ENCODE measurements at regions not wholly inside any gene's neighbourhood (a gene's known extent, or its start where the extent isn't known, plus 50 kb on each side); places are given as distances from the start of the nearest gene placed in this dataset.
A peak's percentile ranks its signal among the peaks of the same experiment; 100 is the strongest.

DNA sequence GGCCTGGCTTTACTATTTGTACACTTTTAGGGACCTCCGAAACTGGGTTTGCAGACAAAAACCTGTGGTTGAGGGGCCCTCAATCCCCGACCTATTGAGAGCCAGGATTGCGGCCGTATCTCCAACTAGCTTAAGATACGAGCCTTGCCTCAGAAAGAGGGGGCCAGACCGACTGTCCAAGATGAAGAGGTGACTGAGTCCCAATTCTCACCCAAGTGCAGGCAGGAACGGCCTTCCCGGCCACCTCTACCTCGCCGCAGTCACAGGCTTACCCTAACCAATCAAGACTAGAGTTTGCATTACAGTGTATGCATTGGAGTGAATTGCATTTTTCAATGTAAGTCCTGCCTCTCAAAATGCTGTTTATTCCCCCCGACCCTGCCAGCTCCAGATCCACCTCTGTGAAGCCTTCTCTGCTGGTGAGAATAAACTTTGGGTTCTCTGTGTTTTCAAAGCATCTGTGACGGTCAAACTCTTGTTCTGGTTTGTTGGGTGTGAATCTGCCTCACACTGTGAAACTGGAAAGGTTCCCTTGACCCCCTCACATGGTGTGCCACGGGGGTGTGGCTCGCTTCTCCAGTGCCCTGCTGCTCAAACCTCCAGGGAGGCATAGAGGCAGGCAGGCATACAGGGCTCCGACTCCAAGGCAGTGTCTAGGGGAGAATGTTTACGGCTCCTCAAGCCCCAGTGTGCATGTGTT, 62.2 kb upstream of the WLS start:
- H3K27ac ChIP-seq (ENCODE audit: low read depth, low read length): no peak overlapping the region
- H3K27me3 ChIP-seq (ENCODE audit: insufficient read depth, low read length, poor library complexity, severe bottlenecking): no peaks in the 10 kb centered on the region
- no peak overlapping the region for H3K4me3 Mint-ChIP-seq
- H3K4me1 ChIP-seq (ENCODE audit: insufficient read depth, low read length): no peaks in the 10 kb centered on the region
- DNase-seq: no peak
- H3K27ac Mint-ChIP-seq: no peak overlapping the region
- POLR2A ChIA-PET: no interaction called here
- CTCF ChIA-PET: no interaction called here
- no peak overlapping the region for H3K4me3 ChIP-seq (ENCODE audit: low read length)
- no peaks in the 10 kb centered on the region for H3K4me1 Mint-ChIP-seq
- no peaks in the 10 kb centered on the region for H3K36me3 Mint-ChIP-seq
- no peaks in the 10 kb centered on the region for H3K36me3 ChIP-seq (ENCODE audit: insufficient read depth, low read length)
- no peaks in the 10 kb centered on the region for H3K9me3 ChIP-seq (ENCODE audit: low read length)
- H3K27me3 Mint-ChIP-seq: peaks cover 0 to 8% of the 10 kb centered on the region in 2 donors
- peaks cover 0 to 13% (median 4%) of the 10 kb centered on the region in 5 donors for H3K9me3 Mint-ChIP-seq

DNA sequence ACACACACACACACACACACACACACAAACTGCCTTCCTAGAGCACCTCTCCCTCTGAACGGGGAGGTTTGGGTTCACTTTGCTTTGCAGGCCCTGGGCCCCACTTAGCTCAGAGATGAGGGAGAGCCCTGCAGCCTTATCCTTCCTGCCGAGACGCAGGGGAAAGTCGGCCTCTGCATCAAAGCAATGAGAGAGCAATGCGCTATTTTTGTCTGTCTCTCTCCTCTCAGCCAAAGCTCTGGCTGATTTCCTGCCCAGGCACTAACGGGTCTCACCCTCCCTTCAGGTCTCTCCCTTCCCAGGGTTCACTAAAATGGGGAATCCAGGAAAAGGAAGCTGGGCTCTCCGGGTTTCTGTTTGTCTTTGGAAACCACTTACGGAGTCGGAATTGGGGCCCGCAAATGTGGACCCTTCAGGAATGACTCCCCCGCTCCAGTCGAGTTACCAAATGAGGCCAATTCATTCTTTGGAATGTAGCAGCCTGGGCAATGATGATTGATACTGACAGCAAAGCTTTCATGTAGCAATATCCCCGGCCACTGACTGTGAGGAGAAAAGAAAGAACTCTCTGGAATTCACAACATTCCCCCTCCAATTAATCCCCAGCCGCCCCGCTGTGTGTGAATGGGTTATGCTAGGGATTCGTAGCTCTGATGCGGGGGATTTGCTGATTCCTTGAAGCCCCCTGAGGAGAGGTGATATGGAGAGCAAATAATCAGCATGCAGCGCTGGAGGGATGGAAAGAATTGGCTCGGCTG, 61.5 kb upstream of the WLS start:
- H3K4me3 Mint-ChIP-seq: no peak overlapping the region
- no peak overlapping the region for H3K27ac ChIP-seq (ENCODE audit: low read depth, low read length)
- H3K36me3 Mint-ChIP-seq: no peaks in the 10 kb centered on the region
- no peak overlapping the region for H3K4me3 ChIP-seq (ENCODE audit: low read length)
- peaks cover 0 to 8% of the 10 kb centered on the region in 2 donors for H3K27me3 Mint-ChIP-seq
- POLR2A ChIA-PET: no interaction called here
- H3K27me3 ChIP-seq (ENCODE audit: insufficient read depth, low read length, poor library complexity, severe bottlenecking): no peaks in the 10 kb centered on the region
- no peaks in the 10 kb centered on the region for H3K4me1 Mint-ChIP-seq
- no peaks in the 10 kb centered on the region for H3K36me3 ChIP-seq (ENCODE audit: insufficient read depth, low read length)
- H3K9me3 ChIP-seq (ENCODE audit: low read length): no peaks in the 10 kb centered on the region
- H3K27ac Mint-ChIP-seq: no peak overlapping the region
- H3K4me1 ChIP-seq (ENCODE audit: insufficient read depth, low read length): no peaks in the 10 kb centered on the region
- CTCF ChIA-PET: no interaction called here
- DNase-seq: no peak
- peaks cover 0 to 10% (median 2%) of the 10 kb centered on the region in 5 donors for H3K9me3 Mint-ChIP-seq

DNA sequence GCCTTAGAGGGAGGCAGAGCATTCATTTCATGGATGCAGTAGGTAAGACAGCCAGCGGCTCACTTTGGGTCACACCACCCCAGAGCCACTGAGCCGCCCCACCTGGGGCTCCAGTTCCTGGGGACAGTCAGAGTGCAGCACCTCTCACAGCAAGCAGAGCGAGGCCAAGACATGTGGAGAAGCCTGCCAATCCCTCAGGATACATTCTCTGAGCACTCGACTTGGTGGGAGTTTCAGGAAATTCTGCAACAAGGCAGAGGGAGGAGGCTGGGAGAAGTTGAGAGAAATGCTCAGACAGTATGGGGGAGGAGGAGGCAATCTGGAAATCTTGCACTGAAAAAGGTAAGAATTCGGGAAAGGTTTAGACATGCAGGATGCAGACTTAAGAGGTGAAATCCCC, 60.8 kb upstream of the WLS start:
- DNase-seq: no peak
- no peaks in the 10 kb centered on the region for H3K27me3 ChIP-seq (ENCODE audit: insufficient read depth, low read length, poor library complexity, severe bottlenecking)
- no peaks in the 10 kb centered on the region for H3K9me3 ChIP-seq (ENCODE audit: low read length)
- Mint-ChIP-seq H3K27me3 (peaks cover 0 to 8% of the 10 kb centered on the region in 2 donors), H3K9me3 (peaks cover 0 to 6% (median 0%) of the 10 kb centered on the region in 5 donors), H3K4me3 (no peak overlapping the region), H3K4me1 (no peaks in the 10 kb centered on the region), H3K27ac (peak overlapping the region in 1 of 8 donors; percentile 4), H3K36me3 (no peaks in the 10 kb centered on the region)
- no peaks in the 10 kb centered on the region for H3K4me1 ChIP-seq (ENCODE audit: insufficient read depth, low read length)
- POLR2A ChIA-PET: no interaction called here
- H3K36me3 ChIP-seq (ENCODE audit: insufficient read depth, low read length): no peaks in the 10 kb centered on the region
- CTCF ChIA-PET: no interaction called here
- H3K27ac ChIP-seq (ENCODE audit: low read depth, low read length): no peak overlapping the region
- H3K4me3 ChIP-seq (ENCODE audit: low read length): no peak overlapping the region

DNA sequence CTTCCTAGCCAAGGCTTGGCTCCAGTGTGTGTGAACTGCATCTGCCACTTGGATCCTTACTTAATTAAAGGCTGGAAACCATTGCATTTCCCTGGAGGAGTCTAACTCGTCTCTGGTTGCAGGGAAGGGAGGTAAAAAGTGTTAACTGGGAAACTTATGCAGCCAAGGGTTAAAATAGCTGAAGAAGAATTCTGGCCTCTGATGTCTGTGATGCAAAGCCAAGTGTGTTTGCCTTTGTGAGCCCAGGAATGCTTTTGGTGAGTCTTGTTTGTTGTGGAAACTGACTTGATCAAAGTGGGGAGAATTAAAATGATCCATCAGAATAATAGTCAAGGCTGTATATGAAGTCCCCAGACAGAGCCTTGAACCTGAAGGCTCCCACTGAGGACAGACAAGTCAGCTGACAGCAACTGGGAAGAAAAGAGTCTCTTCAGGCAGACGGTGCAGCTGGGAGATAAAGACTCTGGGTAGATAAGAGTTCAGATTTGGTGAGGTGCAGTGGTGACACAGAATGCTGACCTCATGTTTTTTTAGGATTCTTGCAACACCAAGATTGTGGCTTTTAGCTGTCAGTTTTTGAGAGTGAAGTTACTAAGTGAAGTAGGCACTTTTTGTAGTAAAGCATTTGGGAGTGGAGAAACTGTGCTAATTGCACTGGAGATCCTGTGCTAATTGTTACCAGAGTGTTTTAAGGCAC, 59.5 kb upstream of the WLS start:
- ChIA-PET POLR2A (no interaction called here), CTCF (no interaction called here)
- Histone ChIP-seq H3K9me3 (ENCODE audit: low read length) (no peaks in the 10 kb centered on the region), H3K27me3 (ENCODE audit: insufficient read depth, low read length, poor library complexity, severe bottlenecking) (no peaks in the 10 kb centered on the region), H3K4me3 (ENCODE audit: low read length) (no peak overlapping the region), H3K4me1 (ENCODE audit: insufficient read depth, low read length) (no peaks in the 10 kb centered on the region), H3K27ac (ENCODE audit: low read depth, low read length) (no peak overlapping the region), H3K36me3 (ENCODE audit: insufficient read depth, low read length) (no peaks in the 10 kb centered on the region)
- peaks cover 0 to 6% (median 0%) of the 10 kb centered on the region in 5 donors for H3K9me3 Mint-ChIP-seq
- H3K27me3 Mint-ChIP-seq: peaks cover 0 to 6% of the 10 kb centered on the region in 2 donors
- no peaks in the 10 kb centered on the region for H3K36me3 Mint-ChIP-seq
- no peak for DNase-seq
- no peak overlapping the region for H3K27ac Mint-ChIP-seq
- H3K4me3 Mint-ChIP-seq: no peak overlapping the region
- H3K4me1 Mint-ChIP-seq: no peaks in the 10 kb centered on the region

DNA sequence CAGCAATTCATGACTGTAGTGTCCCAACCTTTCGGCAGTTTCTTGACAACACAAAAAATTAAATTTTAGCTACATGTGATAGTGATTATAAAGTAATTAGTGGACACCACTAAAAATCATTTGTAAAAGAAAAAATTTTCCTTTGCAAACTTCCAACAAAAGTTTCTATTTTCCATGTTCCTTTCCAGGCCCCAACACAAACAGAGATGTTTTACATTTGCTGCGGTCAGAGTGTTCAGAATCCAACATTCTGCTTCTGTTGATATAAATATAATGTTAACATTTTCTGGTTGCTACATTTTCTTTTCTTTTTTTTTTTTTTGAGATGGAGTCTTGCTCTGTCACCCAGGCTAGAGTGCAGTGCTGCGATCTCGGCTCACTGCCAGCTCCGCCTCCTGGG, 54.9 kb upstream of the WLS start:
- CTCF ChIA-PET: no interaction called here
- H3K27me3 Mint-ChIP-seq: no peaks in the 10 kb centered on the region
- H3K27ac Mint-ChIP-seq: no peak overlapping the region

DNA sequence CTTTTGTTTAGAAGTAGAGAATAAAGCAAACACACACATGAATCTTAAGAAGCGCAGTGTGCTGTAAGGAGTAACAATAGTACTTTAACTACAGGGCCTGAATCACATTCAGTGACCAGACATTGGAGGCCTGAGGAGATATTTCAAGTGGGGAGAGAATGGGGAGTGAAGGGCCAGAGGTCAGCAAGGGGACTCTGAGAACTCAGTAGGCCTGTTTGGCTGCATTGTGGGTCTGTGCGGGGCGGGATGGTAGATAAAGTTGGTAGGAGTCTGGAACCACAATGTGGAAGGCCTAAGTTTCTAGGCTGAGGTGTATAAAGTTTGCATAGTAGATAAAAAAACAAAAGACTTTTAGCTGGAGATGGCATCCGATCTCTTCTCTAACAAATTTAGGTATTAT, 52.7 kb upstream of the WLS start:
- Histone ChIP-seq H3K27me3 (ENCODE audit: insufficient read depth, low read length, poor library complexity, severe bottlenecking) (no peaks in the 10 kb centered on the region), H3K4me1 (ENCODE audit: insufficient read depth, low read length) (no peaks in the 10 kb centered on the region), H3K4me3 (ENCODE audit: low read length) (no peak overlapping the region), H3K36me3 (ENCODE audit: insufficient read depth, low read length) (no peaks in the 10 kb centered on the region), H3K9me3 (ENCODE audit: low read length) (no peaks in the 10 kb centered on the region), H3K27ac (ENCODE audit: low read depth, low read length) (no peak overlapping the region)
- Mint-ChIP-seq H3K4me1 (no peaks in the 10 kb centered on the region), H3K27me3 (no peaks in the 10 kb centered on the region), H3K36me3 (no peaks in the 10 kb centered on the region), H3K27ac (no peak overlapping the region), H3K4me3 (no peak overlapping the region), H3K9me3 (peaks cover 0 to 3% (median 2%) of the 10 kb centered on the region in 5 donors)
- DNase-seq: no peak
- ChIA-PET POLR2A (no interaction called here), CTCF (no interaction called here)

More for the DNA sequence above, 54.9 kb upstream of the WLS start:
- POLR2A ChIA-PET: no interaction called here
- H3K9me3 Mint-ChIP-seq: peaks cover 0 to 3% (median 0%) of the 10 kb centered on the region in 5 donors
- no peaks in the 10 kb centered on the region for H3K4me1 Mint-ChIP-seq
- no peaks in the 10 kb centered on the region for H3K4me1 ChIP-seq (ENCODE audit: insufficient read depth, low read length)
- no peak overlapping the region for H3K4me3 ChIP-seq (ENCODE audit: low read length)
- no peaks in the 10 kb centered on the region for H3K36me3 ChIP-seq (ENCODE audit: insufficient read depth, low read length)
- H3K27me3 ChIP-seq (ENCODE audit: insufficient read depth, low read length, poor library complexity, severe bottlenecking): no peaks in the 10 kb centered on the region
- no peak for DNase-seq
- no peaks in the 10 kb centered on the region for H3K9me3 ChIP-seq (ENCODE audit: low read length)
- no peak overlapping the region for H3K4me3 Mint-ChIP-seq
- H3K36me3 Mint-ChIP-seq: no peaks in the 10 kb centered on the region
- no peak overlapping the region for H3K27ac ChIP-seq (ENCODE audit: low read depth, low read length)

DNA sequence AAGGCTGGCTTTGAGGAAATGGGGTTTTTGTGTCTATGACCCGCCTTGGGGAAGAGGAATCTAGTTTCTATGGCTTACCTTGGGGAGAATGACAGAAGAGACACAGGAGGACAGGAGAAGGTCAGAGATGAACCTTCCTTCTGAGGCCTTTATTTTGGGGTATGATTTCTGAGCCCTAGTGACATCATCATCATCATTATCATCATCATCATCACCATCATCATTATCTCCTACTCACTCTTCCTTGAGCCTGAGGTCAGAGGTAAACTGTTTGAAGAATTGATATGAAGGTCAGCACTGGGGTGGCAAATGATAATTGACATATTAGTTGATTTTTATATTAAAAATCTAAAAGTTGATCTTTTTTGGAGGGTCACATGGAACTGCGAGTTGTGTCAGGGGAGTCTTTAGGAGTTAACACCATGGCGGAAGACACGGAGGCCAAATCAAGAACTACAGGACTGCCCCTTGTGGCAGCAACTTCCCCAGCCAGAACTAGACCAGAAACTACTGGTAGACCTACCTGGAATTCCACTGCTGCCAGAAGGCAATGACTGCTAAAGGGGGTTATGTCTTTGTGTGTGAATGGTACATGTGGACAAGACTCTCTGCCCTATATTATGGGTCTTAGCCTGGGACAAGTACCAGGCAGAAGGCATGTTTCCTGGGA, 49.8 kb upstream of the WLS start:
- Mint-ChIP-seq H3K27me3 (no peaks in the 10 kb centered on the region), H3K36me3 (no peaks in the 10 kb centered on the region), H3K27ac (no peak overlapping the region), H3K4me3 (no peak overlapping the region), H3K9me3 (peaks cover 0 to 3% (median 0%) of the 10 kb centered on the region in 5 donors), H3K4me1 (no peaks in the 10 kb centered on the region)
- Histone ChIP-seq H3K9me3 (ENCODE audit: low read length) (no peaks in the 10 kb centered on the region), H3K27me3 (ENCODE audit: insufficient read depth, low read length, poor library complexity, severe bottlenecking) (no peaks in the 10 kb centered on the region), H3K4me3 (ENCODE audit: low read length) (no peak overlapping the region), H3K36me3 (ENCODE audit: insufficient read depth, low read length) (no peaks in the 10 kb centered on the region), H3K4me1 (ENCODE audit: insufficient read depth, low read length) (no peaks in the 10 kb centered on the region), H3K27ac (ENCODE audit: low read depth, low read length) (no peak overlapping the region)
- POLR2A ChIA-PET: no interaction called here
- no peak for DNase-seq
- CTCF ChIA-PET: no interaction called here
